ENCODE measurements at regions not wholly inside any gene's neighbourhood (a gene's known extent, or its start where the extent isn't known, plus 50 kb on each side); places are given as distances from the start of the nearest gene placed in this dataset.

DNA sequence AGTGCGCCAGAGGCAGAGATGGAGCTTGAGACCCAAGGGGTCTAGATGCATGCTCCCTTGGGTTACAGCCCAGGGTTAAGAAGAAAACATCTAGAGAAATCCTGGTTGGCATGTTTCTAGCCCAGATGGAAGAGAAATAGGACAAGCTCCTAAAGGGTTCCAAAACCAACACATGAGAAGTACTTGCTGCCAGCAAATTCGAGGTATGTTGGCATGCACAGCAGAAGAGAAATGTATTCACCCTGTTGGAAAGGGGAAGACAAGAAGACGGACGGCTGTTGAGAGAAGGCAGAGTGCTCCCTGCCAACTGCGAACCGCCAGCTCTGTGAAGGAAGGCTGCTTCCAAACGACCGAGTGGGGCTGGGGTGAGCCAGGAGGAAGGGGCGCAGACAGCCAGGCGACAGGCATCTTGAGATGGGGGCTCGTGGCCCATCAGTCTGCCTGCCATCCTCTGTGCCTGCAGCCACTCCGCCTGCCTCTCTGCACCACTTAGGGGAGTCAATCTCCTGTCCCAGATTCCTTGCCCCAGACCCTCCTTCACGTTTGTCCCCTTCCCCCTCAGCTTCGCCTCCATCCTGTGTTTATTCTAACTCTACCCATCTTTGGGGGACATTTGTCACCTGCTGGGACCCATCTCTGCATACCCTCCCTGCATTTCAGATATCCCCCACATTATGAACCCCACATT lies 249.2 kb downstream of the CDC5L start:
- TF ChIP-seq ZBTB8A (tag by site-specific recombination; IDR thresholded peaks at IDR 0.05) (no peak), ZNF777 (tag by site-specific recombination; IDR thresholded peaks at IDR 0.05; ENCODE audit: borderline replicate concordance) (no peak), ZBTB20 (tag by site-specific recombination; IDR thresholded peaks at IDR 0.05) (no peak)
- TF ChIP-seq, protein P1, sequence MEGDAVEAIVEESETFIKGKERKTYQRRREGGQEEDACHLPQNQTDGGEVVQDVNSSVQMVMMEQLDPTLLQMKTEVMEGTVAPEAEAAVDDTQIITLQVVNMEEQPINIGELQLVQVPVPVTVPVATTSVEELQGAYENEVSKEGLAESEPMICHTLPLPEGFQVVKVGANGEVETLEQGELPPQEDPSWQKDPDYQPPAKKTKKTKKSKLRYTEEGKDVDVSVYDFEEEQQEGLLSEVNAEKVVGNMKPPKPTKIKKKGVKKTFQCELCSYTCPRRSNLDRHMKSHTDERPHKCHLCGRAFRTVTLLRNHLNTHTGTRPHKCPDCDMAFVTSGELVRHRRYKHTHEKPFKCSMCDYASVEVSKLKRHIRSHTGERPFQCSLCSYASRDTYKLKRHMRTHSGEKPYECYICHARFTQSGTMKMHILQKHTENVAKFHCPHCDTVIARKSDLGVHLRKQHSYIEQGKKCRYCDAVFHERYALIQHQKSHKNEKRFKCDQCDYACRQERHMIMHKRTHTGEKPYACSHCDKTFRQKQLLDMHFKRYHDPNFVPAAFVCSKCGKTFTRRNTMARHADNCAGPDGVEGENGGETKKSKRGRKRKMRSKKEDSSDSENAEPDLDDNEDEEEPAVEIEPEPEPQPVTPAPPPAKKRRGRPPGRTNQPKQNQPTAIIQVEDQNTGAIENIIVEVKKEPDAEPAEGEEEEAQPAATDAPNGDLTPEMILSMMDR (tag by site-specific recombination; IDR thresholded peaks at IDR 0.05): no peak
